Prostate gland (tissue), 2 donors: ENCODE measurements at regions not wholly inside any gene's neighbourhood (a gene's known extent, or its start where the extent isn't known, plus 50 kb on each side); places are given as distances from the start of the nearest gene placed in this dataset.

Source experiments
- DNase-seq: peaks from one replicate; pipeline ENCODE4 v3.0.0-alpha.2; 2019; ENCODE audit warnings: low spot score
- H3K27ac ChIP-seq, 2 donors: fragments of 200-600 bp; sonication (generic); 2 replicates each; pipeline ENCODE4 v1.5.1; 2017 to 2019
- H3K27me3 ChIP-seq: fragments of 200-600 bp; sonication (generic); replicated peaks from 2 replicates; pipeline ENCODE4 v1.5.1; 2019; ENCODE audit not compliant: insufficient read depth
- H3K36me3 ChIP-seq, 2 donors: fragments of 200-600 bp; sonication (generic); 1 replicate in 1 of 2; 2 replicates in 1 of 2; pipeline versions ENCODE4 v1.5.1 to v1.8.1; 2017 to 2019
- H3K4me1 ChIP-seq: fragments of 200-600 bp; sonication (generic); replicated peaks from 2 replicates; pipeline ENCODE4 v1.5.1; 2019
- H3K4me3 ChIP-seq, 2 donors: fragments of 200-600 bp; sonication (generic); 2 replicates each; pipeline ENCODE4 v1.5.1; 2017 to 2019
- H3K9me3 ChIP-seq: fragments of 200-600 bp; sonication (generic); 2 replicates; pipeline ENCODE4 v1.5.1; 2017
- CTCF ChIP-seq, 4 experiments: fragments of 200-600 bp in 2 of 4; fragments of 450-650 bp in 2 of 4; sonication (generic) in 2 of 4; IDR thresholded peaks; 1 replicate in 3 of 4; 2 replicates in 1 of 4; pipeline ENCODE4 v1.5.1; 2016 to 2019; ENCODE audit warnings: antibody characterized with exemption in 4 of 4, mild to moderate bottlenecking in 2 of 4, moderate library complexity in 2 of 4
- POLR2A ChIP-seq: fragments of 450-650 bp; IDR thresholded peaks from one replicate; pipeline ENCODE4 v1.6.1; 2016; ENCODE audit warnings: antibody characterized with exemption, mild to moderate bottlenecking
- POLR2AphosphoS5 ChIP-seq: sonication (generic); formaldehyde crosslinking; IDR thresholded peaks from one replicate; pipeline ENCODE4 v1.6.1; 2017; ENCODE audit warnings: antibody characterized with exemption
- WGBS: methylation state at CpG from one replicate; pipeline ENCODE4 v1.1.5; 2018; 5-methylcytosine and 5-hydroxymethylcytosine counted together
- intact Hi-C: fragments of 100-400 bp; cut with DNase I; formaldehyde crosslinking; loops from one replicate; pipeline ENCODE4 v1.14.2; 2022

GRCh38 chr20:8948442-8949020 lies 120.4 kb upstream of the PLCB4 start:
- WGBS: 80% methylated on average over 3 of the region's 3 CpGs
- DNase-seq: no peak
- Histone ChIP-seq H3K27ac (no peak overlapping the region), H3K4me3 (no peak overlapping the region), H3K9me3 (no peaks in the 10 kb centered on the region), H3K27me3 (no peaks in the 10 kb centered on the region), H3K36me3 (no peaks in the 10 kb centered on the region), H3K4me1 (no peaks in the 10 kb centered on the region)
- intact Hi-C loops: loop anchor here (5.0 kb wide), 2 partner anchors 96 to 119 kb away; partner anchors contain the start of gene PLCB4
- TF ChIP-seq POLR2A (no peak), POLR2AphosphoS5 (no peak), CTCF (IDR thresholded peaks at IDR 0.05) (no peak)

GRCh38 chr20:8951164-8951563 lies 117.7 kb upstream of the PLCB4 start:
- WGBS: 89% methylated on average over 4 of the region's 4 CpGs
- no peak for TF ChIP-seq POLR2A
- TF ChIP-seq CTCF (IDR thresholded peaks at IDR 0.05): no peak

GRCh38 chr20:8952721-8953120 lies 116.2 kb upstream of the PLCB4 start:
- Histone ChIP-seq H3K27me3 (no peaks in the 10 kb centered on the region), H3K9me3 (no peaks in the 10 kb centered on the region), H3K27ac (no peak overlapping the region), H3K4me3 (no peak overlapping the region), H3K36me3 (no peaks in the 10 kb centered on the region), H3K4me1 (no peaks in the 10 kb centered on the region)
- no peak for TF ChIP-seq POLR2AphosphoS5
- TF ChIP-seq CTCF (IDR thresholded peaks at IDR 0.05): no peak
- TF ChIP-seq POLR2A: no peak
- no peak for DNase-seq
- WGBS: 73% methylated on average over 2 of the region's 2 CpGs
- intact Hi-C loops: no loop called here

More at GRCh38 chr20:8951164-8951563, 117.7 kb upstream of the PLCB4 start:
- Histone ChIP-seq H3K36me3 (no peaks in the 10 kb centered on the region), H3K9me3 (no peaks in the 10 kb centered on the region), H3K4me3 (no peak overlapping the region), H3K27ac (no peak overlapping the region), H3K4me1 (no peaks in the 10 kb centered on the region), H3K27me3 (no peaks in the 10 kb centered on the region)
- intact Hi-C loops: no loop called here
- no peak for DNase-seq

- intact Hi-C loops: no loop called here
- 97% methylated on average over 1 of the region's 1 CpG for WGBS
- Histone ChIP-seq H3K9me3 (no peaks in the 10 kb centered on the region), H3K4me3 (no peak overlapping the region), H3K27ac (no peak overlapping the region), H3K36me3 (no peaks in the 10 kb centered on the region), H3K4me1 (no peaks in the 10 kb centered on the region), H3K27me3 (no peaks in the 10 kb centered on the region)
- no peak for TF ChIP-seq CTCF (IDR thresholded peaks at IDR 0.05)
- DNase-seq: no peak
Observed at GRCh38 chr20:8953300-8953699, 115.6 kb upstream of the PLCB4 start.

GRCh38 chr20:8960241-8960640 lies 108.6 kb upstream of the PLCB4 start:
- no peaks in the 10 kb centered on the region for H3K9me3 ChIP-seq
- H3K4me3 ChIP-seq: no peak overlapping the region
- no peak overlapping the region for H3K27ac ChIP-seq
- no peaks in the 10 kb centered on the region for H3K27me3 ChIP-seq
- intact Hi-C loops: no loop called here
- H3K36me3 ChIP-seq: no peaks in the 10 kb centered on the region
- WGBS: 85% methylated on average over 4 of the region's 4 CpGs
- H3K4me1 ChIP-seq: no peaks in the 10 kb centered on the region
- TF ChIP-seq CTCF (IDR thresholded peaks at IDR 0.05): no peak
- no peak for TF ChIP-seq POLR2A
- no peak for TF ChIP-seq POLR2AphosphoS5
- DNase-seq: no peak
